ENCODE measurements at regions not wholly inside any gene's neighbourhood (a gene's known extent, or its start where the extent isn't known, plus 50 kb on each side); places are given as distances from the start of the nearest gene placed in this dataset.

GRCh38 chr3:16059711-16060357 lies 114.6 kb upstream of the GALNT15 start:
- H3K4me2 ChIP-seq (replicated peaks; ENCODE audit: extremely low read depth, low read length, poor library complexity, severe bottlenecking), result no peak overlapping the region
- no peak overlapping the region for H2AFZ ChIP-seq (ENCODE audit: insufficient read depth, low read depth, low read length, poor library complexity, severe bottlenecking)
- H3K4me3 ChIP-seq (replicated peaks in 1 of 3; ENCODE audit: low read depth in 2 of 3, low read length in 3 of 3), result no peak overlapping the region
- H3K9me3 ChIP-seq (replicated peaks in 1 of 2; ENCODE audit: control insufficient read depth in 1 of 2, insufficient read depth in 1 of 2, low read length in 2 of 2), result no peaks in the 10 kb centered on the region
- intact Hi-C loops (cut with micrococcal nuclease), result no loop called here
- Mint-ChIP-seq H3K27me3 (ENCODE audit: low read depth in 3 of 3) (peaks cover 2 to 8% (median 2%) of the 10 kb centered on the region in 3 donors), H3K9me3 (peaks cover 0 to 4% (median 0%) of the 10 kb centered on the region in 7 donors), H3K4me1 (peaks cover 4% of the 10 kb centered on the region), H3K36me3 (no peaks in the 10 kb centered on the region), H3K27ac (no peak overlapping the region), H3K4me3 (no peak overlapping the region)
- no peaks in the 10 kb centered on the region for H4K20me1 ChIP-seq (ENCODE audit: insufficient read depth, low read length)
- H3K27ac ChIP-seq (ENCODE audit: low read depth in 1 of 2, low read length in 2 of 2), result no peak overlapping the region
- WGBS (ENCODE audit: insufficient coverage), result no CpG with 5 or more reads among the region's 2 CpGs
- no peaks in the 10 kb centered on the region for H3K36me3 ChIP-seq (replicated peaks in 1 of 2; ENCODE audit: control insufficient read depth in 1 of 2, insufficient read depth in 2 of 2, low read length in 2 of 2)
- TF ChIP-seq CTCF (IDR thresholded peaks at IDR 0.05), result no peak
- H3K4me1 ChIP-seq (ENCODE audit: control insufficient read depth in 1 of 2, insufficient read depth in 2 of 2, low read length in 2 of 2), result no peaks in the 10 kb centered on the region
- H3K79me2 ChIP-seq (ENCODE audit: insufficient read depth, low read length), result no peaks in the 10 kb centered on the region
- no peak for DNase-seq
- no peaks in the 10 kb centered on the region for H3K27me3 ChIP-seq (ENCODE audit: control insufficient read depth in 2 of 2, insufficient read depth in 2 of 2, low read length in 2 of 2)
- no peak overlapping the region for H3K9ac ChIP-seq (ENCODE audit: insufficient read depth, low read length, poor library complexity, severe bottlenecking)

DNA sequence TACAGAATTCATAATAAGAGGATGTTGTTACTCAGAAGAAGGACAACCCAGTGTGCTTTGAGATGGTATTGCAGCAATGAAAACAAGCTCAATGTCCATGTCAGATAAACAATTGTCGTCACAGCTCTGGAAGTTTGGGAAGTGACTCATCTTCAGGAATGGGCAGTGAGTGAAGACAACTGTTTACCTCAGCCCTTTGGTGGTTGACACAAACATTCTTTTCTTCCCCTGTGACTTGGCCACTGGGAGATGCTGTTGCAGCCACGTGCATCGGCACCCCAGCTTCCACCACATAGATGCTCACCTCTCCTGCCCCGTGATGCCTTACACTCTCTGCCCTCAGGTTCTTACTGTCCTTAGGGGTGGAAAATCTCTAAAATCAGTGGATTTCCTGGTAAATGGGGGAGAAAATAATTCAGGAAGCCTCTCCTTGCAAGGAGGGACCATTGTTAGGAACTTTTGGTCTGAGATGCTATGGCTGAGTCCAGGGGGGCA lies 114.1 kb upstream of the GALNT15 start:
- intact Hi-C loops (cut with micrococcal nuclease), result no loop called here
- peaks cover 7% of the 10 kb centered on the region for H3K4me1 Mint-ChIP-seq
- no peak overlapping the region for H3K4me2 ChIP-seq (replicated peaks; ENCODE audit: extremely low read depth, low read length, poor library complexity, severe bottlenecking)
- H3K4me1 ChIP-seq (ENCODE audit: control insufficient read depth in 1 of 2, insufficient read depth in 2 of 2, low read length in 2 of 2), result no peaks in the 10 kb centered on the region
- no peak overlapping the region for H3K27ac ChIP-seq (ENCODE audit: low read depth in 1 of 2, low read length in 2 of 2)
- no peaks in the 10 kb centered on the region for H3K36me3 Mint-ChIP-seq
- no peaks in the 10 kb centered on the region for H3K9me3 ChIP-seq (replicated peaks in 1 of 2; ENCODE audit: control insufficient read depth in 1 of 2, insufficient read depth in 1 of 2, low read length in 2 of 2)
- no peaks in the 10 kb centered on the region for H3K36me3 ChIP-seq (replicated peaks in 1 of 2; ENCODE audit: control insufficient read depth in 1 of 2, insufficient read depth in 2 of 2, low read length in 2 of 2)
- H2AFZ ChIP-seq (ENCODE audit: insufficient read depth, low read depth, low read length, poor library complexity, severe bottlenecking), result no peak overlapping the region
- no peak overlapping the region for H3K4me3 Mint-ChIP-seq
- no peak for DNase-seq
- H4K20me1 ChIP-seq (ENCODE audit: insufficient read depth, low read length), result no peaks in the 10 kb centered on the region
- no peak overlapping the region for H3K9ac ChIP-seq (ENCODE audit: insufficient read depth, low read length, poor library complexity, severe bottlenecking)
- no peak for TF ChIP-seq CTCF (IDR thresholded peaks at IDR 0.05)
- H3K4me3 ChIP-seq (replicated peaks in 1 of 3; ENCODE audit: low read depth in 2 of 3, low read length in 3 of 3), result no peak overlapping the region
- no peaks in the 10 kb centered on the region for H3K27me3 ChIP-seq (ENCODE audit: control insufficient read depth in 2 of 2, insufficient read depth in 2 of 2, low read length in 2 of 2)
- no peak overlapping the region for H3K27ac Mint-ChIP-seq
- whole genome bisulfite sequencing (ENCODE audit: insufficient coverage), result 60% methylated on average over 1 of the region's 4 CpGs
- peaks cover 0 to 4% (median 0%) of the 10 kb centered on the region in 7 donors for H3K9me3 Mint-ChIP-seq
- peaks cover 2 to 8% (median 2%) of the 10 kb centered on the region in 3 donors for H3K27me3 Mint-ChIP-seq (ENCODE audit: low read depth in 3 of 3)
- no peaks in the 10 kb centered on the region for H3K79me2 ChIP-seq (ENCODE audit: insufficient read depth, low read length)

Measured in CD14-positive monocyte (primary cell).